Upper lobe of left lung (tissue), 6 donors: ENCODE measurements at regions not wholly inside any gene's neighbourhood (a gene's known extent, or its start where the extent isn't known, plus 50 kb on each side); places are given as distances from the start of the nearest gene placed in this dataset.

Experiments
- ATAC-seq, 2 donors: fragments of 200-7000 bp; cut with Tn5 transposase; one replicate each; pipeline ENCODE4 v1.9.1; 2022; ENCODE audit warnings: mild to moderate bottlenecking in 2 of 2, moderate library complexity in 2 of 2; ENCODE audit not compliant: low FRiP score in 2 of 2
- DNase-seq, 2 donors: peaks; one replicate each; pipeline ENCODE4 v3.0.0-alpha.2; 2019 to 2020
- H3K27ac ChIP-seq, 4 donors: fragments of 200-600 bp; sonication (generic); one replicate each; pipeline ENCODE4 v1.5.1; 2016 to 2019
- H3K27me3 ChIP-seq, 4 donors: fragments of 200-600 bp; sonication (generic); one replicate each; pipeline ENCODE4 v1.5.1; 2017 to 2019
- H3K36me3 ChIP-seq, 4 donors: fragments of 200-600 bp; sonication (generic); one replicate each; pipeline ENCODE4 v1.5.1; 2016 to 2019
- H3K4me1 ChIP-seq, 4 donors: fragments of 200-600 bp; sonication (generic); one replicate each; pipeline ENCODE4 v1.5.1; 2018 to 2019
- H3K4me3 ChIP-seq, 4 donors: fragments of 200-600 bp; sonication (generic); one replicate each; pipeline ENCODE4 v1.5.1; 2017 to 2019; ENCODE audit warnings: mild to moderate bottlenecking in 2 of 4, moderate library complexity in 1 of 4
- H3K9me3 ChIP-seq, 4 donors: fragments of 200-600 bp; sonication (generic); one replicate each; pipeline ENCODE4 v1.5.1; 2018 to 2019
- CTCF ChIP-seq, 6 experiments: fragments of 450-650 bp in 4 of 6; fragments of 200-600 bp in 2 of 6; sonication (generic) in 2 of 6; IDR thresholded peaks; one replicate each; pipeline ENCODE4 v1.5.1; 2016 to 2019; ENCODE audit warnings: antibody characterized with exemption in 6 of 6
- EP300 ChIP-seq, 4 donors: sonication (generic); formaldehyde crosslinking; IDR thresholded peaks; one replicate each; pipeline ENCODE4 v1.5.1; 2017; ENCODE audit warnings: antibody characterized with exemption in 4 of 4, control low read depth in 2 of 4
- POLR2A ChIP-seq, 4 donors: fragments of 450-650 bp; IDR thresholded peaks; one replicate each; pipeline ENCODE4 v1.5.1; 2016 to 2017; ENCODE audit warnings: antibody characterized with exemption in 4 of 4, mild to moderate bottlenecking in 2 of 4
- POLR2AphosphoS5 ChIP-seq, 2 donors: sonication (generic); formaldehyde crosslinking; IDR thresholded peaks; one replicate each; pipeline ENCODE4 v1.5.1; 2017; ENCODE audit warnings: antibody characterized with exemption in 2 of 2
- WGBS, 2 donors: methylation state at CpG; one replicate each; pipeline ENCODE4 v1.1.5; 2017 to 2018; 5-methylcytosine and 5-hydroxymethylcytosine counted together
- donor health status: DM: no; HTN: no; CAD: no; lungs with moderate emphysema.
- donor health status: DM: no; HTN: yes; CAD: no; lungs with severe emphysema.

- DNase-seq (peak in 1 of 2 donors; percentile 67), ATAC-seq (no peak)
- peaks cover 0 to under 1% (median 0%) of the 10 kb centered on the region in 4 donors for H3K27me3 ChIP-seq
- H3K4me3 ChIP-seq, result no peak overlapping the region
- H3K9me3 ChIP-seq, result no peaks in the 10 kb centered on the region
- TF ChIP-seq EP300 (IDR thresholded peaks at IDR 0.05) (no peak), CTCF (IDR thresholded peaks at IDR 0.05) (no peak), POLR2A (IDR thresholded peaks at IDR 0.05) (no peak), POLR2AphosphoS5 (IDR thresholded peaks at IDR 0.05) (no peak)
- no peaks in the 10 kb centered on the region for H3K4me1 ChIP-seq
- WGBS, 2 donors, result 92 to 95% methylated on average over 8 to 12 of the region's 12 CpGs
- H3K27ac ChIP-seq, result no peak overlapping the region
- H3K36me3 ChIP-seq, result no peaks in the 10 kb centered on the region
Observed at GRCh38 chr9:135371535-135371934, 108.0 kb upstream of the PPP1R26 start.

GRCh38 chr9:135372036-135372435 lies 107.5 kb upstream of the PPP1R26 start:
- 74 to 81% methylated on average over 13 to 16 of the region's 16 CpGs for WGBS, 2 donors
- ATAC-seq (no peak), DNase-seq (no peak)
- Histone ChIP-seq H3K9me3 (no peaks in the 10 kb centered on the region), H3K4me3 (no peak overlapping the region), H3K4me1 (no peaks in the 10 kb centered on the region), H3K27me3 (peaks cover 0 to 4% (median 0%) of the 10 kb centered on the region in 4 donors), H3K36me3 (no peaks in the 10 kb centered on the region), H3K27ac (no peak overlapping the region)
- TF ChIP-seq CTCF (IDR thresholded peaks at IDR 0.05) (no peak), EP300 (IDR thresholded peaks at IDR 0.05) (no peak), POLR2AphosphoS5 (IDR thresholded peaks at IDR 0.05) (no peak), POLR2A (IDR thresholded peaks at IDR 0.05) (no peak)

GRCh38 chr9:135372501-135373008 lies 107.0 kb upstream of the PPP1R26 start:
- 89 to 92% methylated on average over 8 to 16 of the region's 21 CpGs for WGBS, 2 donors
- H3K9me3 ChIP-seq, result no peaks in the 10 kb centered on the region
- TF ChIP-seq CTCF (IDR thresholded peaks at IDR 0.05) (no peak), POLR2A (IDR thresholded peaks at IDR 0.05) (no peak), EP300 (IDR thresholded peaks at IDR 0.05) (no peak), POLR2AphosphoS5 (IDR thresholded peaks at IDR 0.05) (no peak)

GRCh38 chr9:135373151-135373685 lies 106.4 kb upstream of the PPP1R26 start:
- no peaks in the 10 kb centered on the region for H3K9me3 ChIP-seq
- TF ChIP-seq POLR2AphosphoS5 (IDR thresholded peaks at IDR 0.05), result no peak
- peaks cover 0 to 4% (median 0%) of the 10 kb centered on the region in 4 donors for H3K27me3 ChIP-seq
- WGBS, 2 donors, result 84% methylated on average over 19 to 22 of the region's 22 CpGs
- H3K27ac ChIP-seq, result no peak overlapping the region
- H3K4me3 ChIP-seq, result no peak overlapping the region
- H3K36me3 ChIP-seq, result no peaks in the 10 kb centered on the region
- DNase-seq, result no peak
- H3K4me1 ChIP-seq, result no peaks in the 10 kb centered on the region
- ATAC-seq, result no peak

More at GRCh38 chr9:135372501-135373008, 107.0 kb upstream of the PPP1R26 start:
- no peak for ATAC-seq
- H3K27ac ChIP-seq, result no peak overlapping the region
- H3K4me1 ChIP-seq, result no peaks in the 10 kb centered on the region
- no peaks in the 10 kb centered on the region for H3K36me3 ChIP-seq
- H3K4me3 ChIP-seq, result no peak overlapping the region
- H3K27me3 ChIP-seq, result peaks cover 0 to 4% (median 0%) of the 10 kb centered on the region in 4 donors
- DNase-seq, result peak in 1 of 2 donors; percentile 76

GRCh38 chr9:135373820-135374219 lies 105.8 kb upstream of the PPP1R26 start:
- H3K4me3 ChIP-seq, result no peak overlapping the region
- no peak for ATAC-seq
- H3K27ac ChIP-seq, result no peak overlapping the region
- DNase-seq, result no peak
- 31 to 50% methylated on average over 2 to 10 of the region's 10 CpGs for WGBS, 2 donors
- TF ChIP-seq POLR2AphosphoS5 (IDR thresholded peaks at IDR 0.05), result no peak
- no peak for TF ChIP-seq EP300 (IDR thresholded peaks at IDR 0.05)
- TF ChIP-seq POLR2A (IDR thresholded peaks at IDR 0.05), result no peak
- TF ChIP-seq CTCF (IDR thresholded peaks at IDR 0.05), result no peak
- H3K27me3 ChIP-seq, result peaks cover 0 to 4% (median 0%) of the 10 kb centered on the region in 4 donors
- H3K9me3 ChIP-seq, result no peaks in the 10 kb centered on the region
- no peaks in the 10 kb centered on the region for H3K4me1 ChIP-seq
- H3K36me3 ChIP-seq, result no peaks in the 10 kb centered on the region
